Upper lobe of left lung (tissue), 4 donors: ENCODE measurements at regions not wholly inside any gene's neighbourhood (a gene's known extent, or its start where the extent isn't known, plus 50 kb on each side); places are given as distances from the start of the nearest gene placed in this dataset.

Source experiments
- CTCF ChIP-seq, 6 experiments: fragments of 450-650 bp in 4 of 6; fragments of 200-600 bp in 2 of 6; sonication (generic) in 2 of 6; IDR thresholded peaks; one replicate each; pipeline ENCODE4 v1.5.1; 2016 to 2019; ENCODE audit warnings: antibody characterized with exemption in 6 of 6
- EP300 ChIP-seq, 4 donors: sonication (generic); formaldehyde crosslinking; IDR thresholded peaks; one replicate each; pipeline ENCODE4 v1.5.1; 2017; ENCODE audit warnings: antibody characterized with exemption in 4 of 4, control low read depth in 2 of 4

- TF ChIP-seq CTCF (IDR thresholded peaks at IDR 0.05) (no peak), EP300 (IDR thresholded peaks at IDR 0.05) (no peak)
Measured at GRCh38 chr13:61700181-61700580, 284.5 kb upstream of the PCDH20 start.
